Thoracic aorta (tissue), 2 donors: ENCODE measurements at regions not wholly inside any gene's neighbourhood (a gene's known extent, or its start where the extent isn't known, plus 50 kb on each side); places are given as distances from the start of the nearest gene placed in this dataset.

Experiments used
- ATAC-seq: fragments of 150-250 bp; one replicate; pipeline ENCODE4 v1.8.0; 2017; ENCODE audit warnings: low read depth; ENCODE audit not compliant: insufficient number of reproducible peaks, low FRiP score
- DNase-seq: peaks from one replicate; pipeline ENCODE4 v3.0.0-alpha.2; 2020; ENCODE audit warnings: low spot score
- H3K27ac ChIP-seq, 2 donors: fragments of 200-600 bp; sonication (generic); 1 replicate in 1 of 2; 2 replicates in 1 of 2; pipeline ENCODE4 v1.5.1; 2016; ENCODE audit warnings: mild to moderate bottlenecking in 2 of 2, moderate library complexity in 2 of 2
- H3K27me3 ChIP-seq: fragments of 200-600 bp; sonication (generic); replicated peaks from 2 replicates; pipeline ENCODE4 v1.6.0; 2016; ENCODE audit warnings: mild to moderate bottlenecking; ENCODE audit not compliant: insufficient read depth
- H3K36me3 ChIP-seq: fragments of 200-600 bp; sonication (generic); one replicate; pipeline ENCODE4 v1.5.1; 2016
- H3K4me1 ChIP-seq, 2 donors: fragments of 200-600 bp; sonication (generic); 1 replicate in 1 of 2; 2 replicates in 1 of 2; pipeline versions ENCODE4 v1.5.1 to v1.6.0; 2016; ENCODE audit warnings: low read depth in 2 of 2, mild to moderate bottlenecking in 1 of 2; ENCODE audit not compliant: control insufficient read depth in 1 of 2
- H3K4me3 ChIP-seq: fragments of 200-600 bp; sonication (generic); 2 replicates; pipeline ENCODE4 v1.5.1; 2016; ENCODE audit warnings: mild to moderate bottlenecking
- H3K9me3 ChIP-seq: fragments of 200-600 bp; sonication (generic); 2 replicates; pipeline ENCODE4 v1.5.1; 2016
- CTCF ChIP-seq: fragments of 200-600 bp; sonication (generic); IDR thresholded peaks from one replicate; pipeline ENCODE4 v1.5.1; 2019; ENCODE audit warnings: antibody characterized with exemption

- ATAC-seq = no peak
- Histone ChIP-seq H3K9me3 (no peaks in the 10 kb centered on the region), H3K36me3 (no peaks in the 10 kb centered on the region), H3K4me3 (no peak overlapping the region), H3K4me1 (peaks cover 9 to 19% of the 10 kb centered on the region in 2 donors), H3K27ac (no peak overlapping the region), H3K27me3 (no peaks in the 10 kb centered on the region)
- TF ChIP-seq CTCF = no peak
- DNase-seq = no peak
These were observed 68.5 kb upstream of the ARMC2 start for GRCh38 chr6:108779536-108780275.

- no peaks in the 10 kb centered on the region for H3K36me3 ChIP-seq
- no peak for TF ChIP-seq CTCF
These were observed 67.4 kb upstream of the ARMC2 start for GRCh38 chr6:108780784-108781183.

GRCh38 chr6:108781419-108782100 is 66.7 kb upstream of the ARMC2 start:
- Histone ChIP-seq H3K4me3 (peak overlapping the region; percentile 76), H3K9me3 (no peaks in the 10 kb centered on the region), H3K27ac (peak overlapping the region in 1 of 2 donors; percentile 12), H3K36me3 (no peaks in the 10 kb centered on the region), H3K27me3 (no peaks in the 10 kb centered on the region), H3K4me1 (peaks cover 9 to 19% of the 10 kb centered on the region in 2 donors)
- TF ChIP-seq CTCF = no peak
- no peak for DNase-seq
- no peak for ATAC-seq

More at GRCh38 chr6:108780784-108781183, 67.4 kb upstream of the ARMC2 start:
- Histone ChIP-seq H3K9me3 (no peaks in the 10 kb centered on the region), H3K27ac (no peak overlapping the region), H3K27me3 (no peaks in the 10 kb centered on the region), H3K4me1 (peaks cover 9 to 19% of the 10 kb centered on the region in 2 donors), H3K4me3 (no peak overlapping the region)
- DNase-seq = no peak
- no peak for ATAC-seq

GRCh38 chr6:108782179-108783041 is 65.8 kb upstream of the ARMC2 start:
- DNase-seq (peak; percentile 36), ATAC-seq (no peak)
- H3K4me1 ChIP-seq = peaks cover 9 to 19% of the 10 kb centered on the region in 2 donors
- no peaks in the 10 kb centered on the region for H3K27me3 ChIP-seq
- peak overlapping the region; percentile 12 to 54 for H3K27ac ChIP-seq
- peak overlapping the region; percentile 76 for H3K4me3 ChIP-seq
- no peaks in the 10 kb centered on the region for H3K9me3 ChIP-seq
- H3K36me3 ChIP-seq = no peaks in the 10 kb centered on the region
- TF ChIP-seq CTCF = peak; percentile 66

- no peaks in the 10 kb centered on the region for H3K27me3 ChIP-seq
- no peak overlapping the region for H3K4me3 ChIP-seq
- TF ChIP-seq CTCF = no peak
- DNase-seq (no peak), ATAC-seq (no peak)
- peaks cover 3% of the 10 kb centered on the region for H3K9me3 ChIP-seq
- no peak overlapping the region for H3K27ac ChIP-seq
- H3K4me1 ChIP-seq = peaks cover 9 to 19% of the 10 kb centered on the region in 2 donors
- no peaks in the 10 kb centered on the region for H3K36me3 ChIP-seq
These were observed 62.6 kb upstream of the ARMC2 start for GRCh38 chr6:108785653-108786052.
